UCSD-AML1 (cell line): ENCODE measurements at regions not wholly inside any gene's neighbourhood (a gene's known extent, or its start where the extent isn't known, plus 50 kb on each side); places are given as distances from the start of the nearest gene placed in this dataset.
A peak's percentile ranks its signal among the peaks of the same experiment; 100 is the strongest.

Source experiments
- DNase-seq: peaks from one replicate; lab custom pipeline; 2025; ENCODE audit not compliant: unreplicated experiment; lab: John Stamatoyannopoulos, UW

GRCh38 chr17:72021417-72022041 lies 99.3 kb upstream of the SOX9 start:
- DNase-seq, result no peak

- no peak for DNase-seq
Measured at GRCh38 chr17:72022328-72023275, 98.2 kb upstream of the SOX9 start.

- DNase-seq, result no peak
Measured at GRCh38 chr17:72024457-72024856, 96.4 kb upstream of the SOX9 start.

GRCh38 chr17:72025113-72025512 lies 95.7 kb upstream of the SOX9 start:
- DNase-seq, result no peak

GRCh38 chr17:72030067-72030899 lies 90.5 kb upstream of the SOX9 start:
- peak; percentile 31 for DNase-seq

GRCh38 chr17:72031219-72031884 lies 89.5 kb upstream of the SOX9 start:
- no peak for DNase-seq

GRCh38 chr17:72033334-72033733 lies 87.5 kb upstream of the SOX9 start:
- no peak for DNase-seq

- DNase-seq, result no peak
Measured at GRCh38 chr17:72034000-72034399, 86.8 kb upstream of the SOX9 start.

- no peak for DNase-seq
Measured at GRCh38 chr17:72038427-72038826, 82.4 kb upstream of the SOX9 start.

- DNase-seq, result no peak
Measured at GRCh38 chr17:72039490-72039889, 81.3 kb upstream of the SOX9 start.

- no peak for DNase-seq
Measured at GRCh38 chr17:72046178-72046577, 74.6 kb upstream of the SOX9 start.

GRCh38 chr17:72046643-72047612 lies 73.9 kb upstream of the SOX9 start:
- DNase-seq, result no peak

GRCh38 chr17:72049914-72050313 lies 70.9 kb upstream of the SOX9 start:
- no peak for DNase-seq

GRCh38 chr17:72053036-72053435 lies 67.8 kb upstream of the SOX9 start:
- DNase-seq, result no peak

- DNase-seq, result no peak
Measured at GRCh38 chr17:72053449-72053848, 67.4 kb upstream of the SOX9 start.

- DNase-seq, result no peak
Measured at GRCh38 chr17:72056155-72056554, 64.7 kb upstream of the SOX9 start.

GRCh38 chr17:72056727-72057290 lies 64.0 kb upstream of the SOX9 start:
- no peak for DNase-seq

- no peak for DNase-seq
Measured at GRCh38 chr17:72060084-72060483, 60.7 kb upstream of the SOX9 start.

- no peak for DNase-seq
Measured at GRCh38 chr17:72063262-72063661, 57.6 kb upstream of the SOX9 start.
